Occipital lobe (tissue), 1 donor: ENCODE measurements at regions not wholly inside any gene's neighbourhood (a gene's known extent, or its start where the extent isn't known, plus 50 kb on each side); places are given as distances from the start of the nearest gene placed in this dataset.

Source experiments
- DNase-seq: peaks from one replicate; lab custom pipeline; 2025; lab: John Stamatoyannopoulos, UW

DNA sequence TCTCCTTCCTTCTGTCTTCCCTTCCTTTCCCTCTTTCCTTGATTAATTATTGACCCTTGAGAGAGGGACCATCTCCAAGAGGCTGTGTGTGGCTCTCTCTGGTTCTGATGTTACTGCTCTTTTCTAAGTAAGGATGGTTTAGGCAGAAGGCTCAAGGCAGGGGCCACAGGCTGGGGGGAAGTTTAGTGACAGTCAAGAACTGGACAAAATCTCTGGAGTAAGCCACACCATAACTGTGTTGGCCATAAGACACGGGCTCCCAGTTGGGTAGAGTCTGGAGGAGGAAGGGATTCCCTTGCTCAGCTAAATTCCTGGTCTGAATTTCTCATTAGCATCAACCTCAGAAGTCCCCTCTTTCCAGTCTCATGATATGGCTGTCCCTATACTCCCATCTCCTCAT, 74.7 kb downstream of the BUD13 start:
- no peak for DNase-seq

DNA sequence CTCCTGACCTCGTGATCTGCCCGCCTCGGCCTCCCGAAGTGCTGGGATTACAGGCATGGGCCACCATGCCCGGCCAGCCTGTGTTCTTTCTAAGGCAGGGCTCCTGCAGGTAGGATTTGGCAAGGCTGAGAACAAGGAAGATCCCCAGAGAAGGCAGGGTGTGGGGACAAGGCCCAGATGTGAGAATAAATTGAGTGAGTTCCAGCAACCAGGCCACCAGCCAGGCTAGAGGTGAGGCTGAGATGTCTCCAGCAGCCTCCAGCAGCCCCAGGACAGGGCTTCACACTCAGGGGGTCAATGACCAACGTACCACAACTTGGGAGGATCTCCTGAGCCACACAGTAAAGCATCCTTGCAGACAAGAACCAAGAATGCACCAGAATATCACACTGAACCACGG, 75.1 kb downstream of the BUD13 start:
- no peak for DNase-seq

GRCh38 chr11:116697011-116697410, 75.8 kb downstream of the BUD13 start:
- no peak for DNase-seq

GRCh38 chr11:116696381-116696941, 76.3 kb downstream of the BUD13 start:
- no peak for DNase-seq

- DNase-seq = no peak
Observed at GRCh38 chr11:116695657-116696254, 77.0 kb downstream of the BUD13 start.

GRCh38 chr11:116694815-116695590, 77.8 kb downstream of the BUD13 start:
- no peak for DNase-seq

DNA sequence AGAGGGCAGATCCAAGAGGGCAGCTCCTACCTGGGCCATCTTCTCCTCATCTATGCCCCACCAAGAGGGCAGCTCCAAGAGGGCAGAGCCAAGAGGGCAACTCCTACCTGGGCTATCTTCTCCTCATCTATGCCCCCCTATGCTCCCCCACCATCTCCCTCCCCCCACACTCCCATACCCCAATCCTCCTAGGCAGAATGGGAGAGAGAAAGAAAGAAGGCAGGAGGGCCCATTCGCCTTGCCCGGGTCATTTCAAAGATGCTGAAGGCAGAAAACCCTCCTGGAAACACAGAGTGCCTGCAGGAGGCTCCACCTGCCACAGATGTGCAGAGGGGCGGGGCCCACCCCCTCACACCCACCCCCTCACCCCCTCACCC, 78.5 kb downstream of the BUD13 start:
- no peak for DNase-seq

GRCh38 chr11:116693593-116694348, 79.0 kb downstream of the BUD13 start:
- no peak for DNase-seq

GRCh38 chr11:116693102-116693570, 79.7 kb downstream of the BUD13 start:
- no peak for DNase-seq

- no peak for DNase-seq
Observed at GRCh38 chr11:116692318-116693101, 80.3 kb downstream of the BUD13 start.

DNA sequence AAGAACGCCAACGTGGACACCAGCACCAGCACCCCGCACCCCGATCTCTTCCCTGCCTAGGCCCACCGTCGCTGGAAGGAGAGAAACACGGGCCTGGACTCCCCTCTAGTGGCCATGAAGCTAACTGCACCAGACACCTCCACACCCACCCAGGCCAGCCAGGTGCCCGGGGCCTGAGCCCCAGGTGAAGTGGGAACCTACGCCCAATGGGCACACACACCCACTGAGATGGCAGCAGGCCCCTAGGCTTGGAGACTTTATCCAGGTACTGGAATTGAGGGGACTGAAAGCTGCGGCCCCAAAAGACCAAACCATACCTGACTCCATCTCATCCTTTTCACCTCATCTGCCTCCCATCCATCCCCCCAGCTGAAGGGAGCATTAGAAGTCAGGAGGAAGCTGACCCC, 81.0 kb downstream of the BUD13 start:
- DNase-seq = peak; percentile 25

DNA sequence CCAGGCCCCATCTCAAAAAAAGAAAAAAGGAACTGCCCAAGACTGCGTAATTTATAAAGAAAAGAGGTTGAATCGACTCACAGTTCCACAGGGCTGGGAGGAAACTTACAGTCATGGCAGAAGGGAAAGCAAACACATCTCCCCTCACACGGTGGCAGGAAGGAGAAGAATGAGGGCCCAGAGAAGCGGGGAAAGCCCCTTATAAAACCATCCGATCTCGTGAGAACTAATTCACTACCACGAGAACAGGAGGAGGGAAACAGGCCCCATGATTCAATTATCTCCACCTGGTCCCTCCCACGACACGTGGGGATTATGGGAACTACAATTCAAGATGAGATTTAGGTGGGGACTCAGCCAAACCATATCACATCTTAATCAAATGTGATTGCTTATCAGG, 82.2 kb downstream of the BUD13 start:
- DNase-seq = no peak

DNA sequence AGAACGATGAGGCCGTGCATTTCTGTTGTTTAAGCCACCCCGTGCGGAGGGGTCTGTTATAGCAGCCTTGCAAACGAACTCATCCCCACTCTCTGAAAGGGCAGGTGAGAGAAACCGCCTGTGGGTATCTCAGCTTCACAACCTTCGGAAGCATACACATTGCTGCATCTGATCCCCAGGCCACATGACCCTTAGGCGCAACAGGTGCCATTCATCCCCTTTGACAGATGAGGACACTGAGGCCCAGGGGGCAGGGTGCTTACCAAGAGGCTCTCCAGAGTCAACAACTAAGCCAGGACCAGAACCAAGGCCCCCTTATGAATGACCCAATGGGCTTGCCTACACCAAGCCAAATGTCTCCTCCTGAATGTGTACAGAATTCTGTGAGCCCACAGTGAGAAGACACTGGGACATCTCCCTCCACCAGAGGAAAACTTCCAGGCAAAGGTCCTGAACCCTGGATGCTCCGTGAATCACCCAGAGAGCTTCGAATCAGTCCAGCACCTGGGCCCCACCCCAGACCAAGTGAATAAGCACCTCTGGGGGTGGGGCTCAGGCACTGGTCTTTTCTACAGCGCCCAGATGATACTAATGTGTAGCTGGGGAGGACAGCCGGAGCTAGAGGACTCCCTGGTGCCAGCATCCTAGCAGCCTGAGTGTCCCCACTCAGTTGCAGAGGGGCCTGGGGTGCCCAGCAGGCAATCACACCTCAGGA, 83.2 kb downstream of the BUD13 start:
- DNase-seq = no peak

DNA sequence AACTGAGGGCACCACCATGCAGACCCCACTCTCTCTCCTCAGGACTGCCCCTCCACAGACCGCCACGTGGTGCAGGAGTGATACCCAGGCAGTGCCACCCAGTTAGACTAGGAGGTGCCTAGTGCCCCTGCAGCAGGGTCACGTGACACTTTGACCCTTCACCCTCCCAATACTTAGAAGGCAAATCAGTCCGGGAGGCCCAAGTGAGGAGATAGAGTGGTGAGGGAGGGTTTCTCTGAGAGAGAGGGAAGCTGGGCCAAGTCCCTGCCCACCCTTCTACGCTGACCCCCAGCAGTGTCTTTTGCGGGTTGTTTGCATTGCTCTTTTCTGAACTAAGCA, 84.6 kb downstream of the BUD13 start:
- DNase-seq = no peak

DNA sequence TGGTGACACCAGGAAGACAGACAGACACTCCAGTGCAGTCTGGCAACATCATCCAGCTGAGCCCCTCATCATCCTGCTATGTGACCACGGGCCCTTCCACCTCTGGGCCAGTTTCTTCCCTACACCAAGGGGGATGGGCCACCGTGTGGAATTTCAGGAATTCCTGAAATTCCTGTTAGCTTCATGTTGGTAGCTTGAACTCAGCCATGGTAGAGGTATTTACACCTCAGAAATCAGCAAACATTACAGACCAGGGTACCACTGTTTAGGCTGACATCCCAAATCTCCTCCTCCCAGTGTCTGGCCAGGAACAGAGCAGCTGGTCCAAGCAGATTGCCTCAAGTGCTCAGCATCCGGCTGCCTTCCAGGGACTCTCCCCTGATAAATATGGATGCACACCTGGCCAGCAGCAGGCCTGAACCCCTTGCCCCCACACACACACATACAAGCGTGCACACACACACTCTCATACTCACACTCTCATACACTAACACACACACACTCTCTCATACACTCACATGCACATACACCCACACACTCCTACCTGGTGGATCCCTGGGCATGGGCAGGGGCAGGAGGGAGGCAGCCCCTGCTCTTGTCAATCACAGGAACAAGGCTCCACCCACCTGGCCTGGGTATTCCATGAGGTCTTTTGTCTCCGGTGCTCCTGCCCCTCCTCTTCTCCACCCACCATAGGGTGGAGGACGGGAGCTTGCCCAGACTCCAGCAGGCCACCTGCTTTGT, 85.2 kb downstream of the BUD13 start:
- no peak for DNase-seq

- DNase-seq = no peak
Observed at GRCh38 chr11:116686866-116687265, 85.9 kb downstream of the BUD13 start.

GRCh38 chr11:116683982-116684381, 88.8 kb downstream of the BUD13 start:
- DNase-seq = no peak

GRCh38 chr11:116680349-116681125, 92.2 kb downstream of the BUD13 start:
- no peak for DNase-seq

DNA sequence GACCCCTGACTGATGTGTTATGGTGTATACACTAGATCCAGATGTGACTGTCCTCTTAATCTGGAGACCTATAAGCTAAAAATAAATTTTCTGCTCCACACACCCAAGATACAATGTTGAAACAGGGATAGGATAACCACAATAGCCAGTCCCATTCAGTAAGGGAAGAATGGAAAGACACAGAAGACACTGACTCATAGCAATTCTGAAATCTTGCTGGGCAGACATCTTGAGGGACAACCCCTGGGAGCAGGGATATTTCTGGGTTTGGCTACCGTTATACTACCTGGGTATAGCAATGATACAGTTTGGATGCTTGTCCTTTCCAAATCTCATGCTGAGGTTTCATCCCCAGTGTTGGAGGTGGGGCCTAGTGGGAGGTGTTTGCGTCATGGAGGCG, 93.9 kb downstream of the BUD13 start:
- no peak for DNase-seq
